NCI-H2081 treated with DMSO at 0.1 percent for 48 hours (cell line): ENCODE measurements at regions not wholly inside any gene's neighbourhood (a gene's known extent, or its start where the extent isn't known, plus 50 kb on each side); places are given as distances from the start of the nearest gene placed in this dataset.

Source experiments
- DNase-seq: peaks from one replicate; lab custom pipeline; 2025; lab: John Stamatoyannopoulos, UW

DNA sequence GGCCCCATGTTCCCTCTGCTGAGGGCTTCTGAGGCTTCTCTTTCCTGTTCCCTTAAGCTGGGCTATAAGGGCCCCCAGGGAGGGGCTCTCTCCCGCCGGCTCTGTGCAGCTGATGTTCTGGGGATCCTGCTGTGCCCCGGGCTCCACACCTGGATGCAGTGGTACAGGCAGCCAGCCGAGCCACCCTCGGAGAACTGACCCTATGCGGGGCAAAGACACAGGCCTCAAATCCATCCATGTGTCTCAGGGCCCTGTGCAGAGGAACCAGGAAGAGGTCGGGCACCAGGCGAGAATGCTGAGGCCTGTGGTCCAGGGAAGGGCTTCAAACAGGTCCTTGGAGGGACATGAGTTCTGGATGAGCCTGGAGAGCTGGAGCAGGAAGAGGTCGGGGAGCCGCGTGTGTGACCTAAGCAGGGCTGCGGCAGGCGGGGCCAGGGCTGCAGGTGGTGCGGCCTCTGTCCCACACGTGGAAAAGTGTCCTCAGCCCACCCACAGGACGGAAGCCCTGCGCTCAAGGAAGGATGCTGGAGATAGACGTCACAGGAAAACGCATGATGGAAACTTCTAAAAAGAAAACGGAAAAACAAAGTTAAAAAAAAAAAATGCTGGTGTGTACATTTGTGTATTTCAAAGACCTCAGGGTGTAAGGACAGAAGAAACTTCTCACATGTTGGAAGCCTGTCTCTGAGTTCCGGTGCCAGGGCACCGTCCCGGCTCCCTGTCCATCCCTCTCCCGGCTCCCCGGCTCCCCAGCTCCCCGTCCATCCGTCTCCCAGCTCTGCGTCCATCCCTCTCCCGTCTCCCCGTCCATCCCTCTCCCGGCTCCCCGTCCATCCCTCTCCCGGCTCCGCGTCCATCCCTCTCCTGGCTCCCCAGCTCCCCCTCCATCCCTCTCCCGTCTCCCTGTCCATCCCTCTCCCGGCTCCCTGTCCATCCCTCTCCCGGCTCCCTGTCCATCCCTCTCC lies 1149.2 kb downstream of the BRD1 start:
- no peak for DNase-seq

GRCh38 chr22:48677621-48678020 lies 1150.1 kb downstream of the BRD1 start:
- DNase-seq, result no peak

DNA sequence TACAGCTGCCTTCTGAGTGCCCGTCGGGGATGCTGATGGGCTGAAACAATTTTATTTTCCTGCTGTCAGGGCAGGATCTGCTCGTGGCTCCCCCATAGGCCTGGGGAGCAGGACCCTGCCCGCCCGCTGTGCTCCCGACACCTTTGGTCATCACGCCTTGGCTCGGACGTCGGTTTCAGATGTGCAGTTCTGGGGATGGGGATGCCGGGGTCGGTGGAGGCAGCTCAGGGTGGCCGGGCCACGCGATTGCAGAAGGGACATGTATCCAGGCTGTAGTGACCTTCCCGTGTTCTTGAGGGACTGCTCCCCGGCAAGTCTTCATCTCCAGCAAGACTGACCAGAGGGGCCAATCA lies 1150.5 kb downstream of the BRD1 start:
- DNase-seq, result no peak

DNA sequence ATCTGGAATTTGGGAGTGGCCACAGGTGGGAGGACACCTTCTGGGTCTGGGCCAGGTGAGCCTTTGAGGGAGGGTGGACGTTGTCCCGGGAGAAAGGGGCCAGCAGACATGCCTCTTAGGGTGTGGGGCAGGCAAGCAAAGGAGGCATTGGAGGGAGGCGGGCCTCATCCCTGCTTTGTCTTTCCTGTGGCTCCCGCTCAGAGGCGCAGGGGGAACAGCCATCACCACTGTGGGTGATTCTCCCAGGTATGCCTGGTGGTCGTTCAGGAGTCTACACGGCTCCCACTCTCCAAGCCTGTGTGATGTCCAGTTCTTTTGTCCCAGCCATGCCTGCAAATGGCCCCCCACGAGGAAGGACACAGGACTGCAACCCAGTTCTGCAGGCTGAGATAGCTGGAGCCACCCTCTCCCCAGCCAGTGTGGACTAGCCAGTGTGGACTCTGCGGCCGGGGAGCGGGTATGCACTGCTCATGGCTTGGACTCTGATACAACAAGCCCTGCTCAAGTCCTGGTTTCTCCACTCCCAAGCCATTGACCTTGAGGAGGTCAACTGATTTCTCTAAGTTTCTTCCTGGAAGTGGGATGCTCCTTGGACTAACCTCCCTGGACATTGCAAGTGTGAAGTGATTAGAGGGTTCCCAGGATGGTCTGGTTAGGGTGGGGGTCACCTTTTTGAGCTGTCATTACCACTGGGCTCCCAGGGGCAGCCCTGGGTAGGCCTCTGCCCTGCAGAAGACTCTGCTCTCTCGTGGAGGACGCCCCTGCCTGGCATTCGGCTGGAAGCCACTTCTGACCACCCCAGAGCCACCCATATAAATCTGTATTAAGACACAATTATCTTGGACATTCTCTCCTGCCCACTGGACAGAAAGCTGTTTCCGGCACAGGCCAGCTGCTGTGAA lies 1151.2 kb downstream of the BRD1 start:
- no peak for DNase-seq

GRCh38 chr22:48675830-48676145 lies 1151.9 kb downstream of the BRD1 start:
- no peak for DNase-seq

DNA sequence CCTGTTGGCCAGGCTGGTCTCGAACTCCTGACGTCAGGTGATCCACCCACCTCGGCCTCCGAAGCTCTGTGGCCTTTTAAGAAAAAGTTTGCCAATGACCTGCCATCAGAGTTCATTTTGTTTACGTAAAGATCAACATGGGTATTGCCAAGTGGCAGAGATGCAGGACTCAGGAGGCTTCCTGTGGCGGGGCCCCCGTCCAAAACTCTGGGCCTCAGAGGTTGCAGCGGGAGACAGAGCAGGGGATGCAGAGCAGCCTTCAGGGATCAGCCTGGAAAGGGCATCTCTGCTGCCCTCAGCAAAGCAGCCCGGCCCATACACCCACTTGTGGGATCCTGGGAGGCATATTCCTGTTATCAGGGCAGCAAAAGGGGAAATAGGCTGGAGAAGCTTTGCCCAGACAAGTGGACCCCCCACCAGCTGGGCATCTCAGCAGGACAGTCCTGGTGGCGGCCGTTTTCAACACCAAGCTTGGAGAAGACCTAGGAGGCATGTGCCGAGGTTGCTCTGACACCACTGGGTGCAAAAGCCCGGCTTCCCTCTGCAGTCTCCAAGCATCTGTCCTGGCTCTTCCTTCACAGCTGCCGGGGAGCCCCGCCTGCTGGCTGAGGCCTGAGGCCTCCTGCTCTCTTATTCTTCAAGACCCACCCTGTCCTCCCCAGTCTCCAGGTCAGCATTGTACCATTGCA lies 1152.4 kb downstream of the BRD1 start:
- DNase-seq, result no peak

DNA sequence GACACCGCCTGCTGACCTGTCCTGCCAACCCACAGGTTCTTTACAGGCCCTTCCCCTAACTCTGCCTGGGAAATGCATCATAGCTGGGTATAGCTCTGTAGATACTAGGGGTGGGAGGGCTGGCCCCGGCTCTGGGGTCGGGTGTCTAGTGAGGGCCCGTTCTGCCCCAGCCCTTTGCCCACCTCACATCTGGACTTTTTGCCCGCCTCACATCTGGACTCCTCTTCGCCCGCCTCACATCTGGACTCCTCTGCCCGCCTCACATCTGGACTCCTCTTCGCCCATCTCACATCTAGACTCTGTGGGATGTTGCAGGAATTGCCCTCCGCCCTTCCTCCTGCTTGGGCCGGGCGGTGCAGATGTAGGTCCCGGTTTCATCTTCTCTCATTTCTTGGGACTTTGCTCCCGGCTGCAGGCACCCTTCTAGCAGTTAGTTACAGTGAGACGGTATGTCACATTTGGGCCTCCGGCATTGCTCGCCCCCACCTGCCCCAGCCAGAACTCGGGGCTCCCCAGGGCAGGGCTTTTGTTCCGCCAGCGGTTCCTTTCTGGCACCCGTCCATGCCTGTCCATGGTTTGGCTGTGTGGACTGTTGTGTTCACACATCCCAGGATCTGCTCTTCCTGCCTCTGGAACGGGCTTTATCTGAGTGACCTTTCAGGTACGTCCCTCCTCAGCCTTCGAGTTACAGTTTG lies 1153.7 kb downstream of the BRD1 start:
- DNase-seq, result no peak

DNA sequence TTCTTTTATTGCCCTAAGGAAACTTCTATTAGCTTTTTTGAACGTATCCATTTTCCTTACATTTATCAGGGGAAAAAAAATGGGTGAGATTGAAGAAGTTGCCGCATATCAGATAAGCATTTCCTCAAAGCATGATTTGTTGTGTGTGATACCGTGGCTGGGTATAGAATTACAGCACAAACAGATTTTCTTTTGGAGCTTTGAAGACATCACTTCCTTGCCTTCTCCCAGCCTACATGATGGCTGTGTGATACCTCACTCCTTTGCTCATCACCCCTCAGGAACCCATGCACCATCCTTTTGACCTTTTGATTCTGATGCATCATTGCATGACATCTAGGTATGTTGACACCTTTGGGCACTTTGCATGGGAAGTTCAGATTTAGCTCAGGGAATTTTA lies 1155.3 kb downstream of the BRD1 start:
- no peak for DNase-seq

DNA sequence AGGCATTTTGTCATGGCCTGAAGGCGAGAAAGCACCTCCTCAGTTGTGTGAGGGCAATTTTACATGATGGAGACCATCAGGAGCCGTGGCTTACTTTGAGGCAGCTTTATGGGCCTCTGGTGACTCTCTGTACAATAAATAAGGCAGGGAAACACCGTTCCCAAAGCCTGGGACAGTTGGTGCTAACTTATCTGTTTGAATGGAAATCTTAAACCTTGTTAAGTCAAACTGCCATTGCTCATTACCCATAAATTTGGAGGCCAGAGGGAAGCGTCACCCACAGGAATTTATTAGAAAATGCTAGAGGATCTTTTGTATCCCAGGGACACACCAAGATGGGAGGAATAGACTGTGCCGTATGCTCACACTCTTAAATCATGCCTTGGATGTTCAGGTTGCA lies 1156.9 kb downstream of the BRD1 start:
- no peak for DNase-seq

- DNase-seq, result no peak
These were observed 1157.5 kb downstream of the BRD1 start for GRCh38 chr22:48669986-48670716.

- no peak for DNase-seq
These were observed 1158.4 kb downstream of the BRD1 start for GRCh38 chr22:48669226-48669625.

GRCh38 chr22:48667289-48667688 lies 1160.4 kb downstream of the BRD1 start:
- no peak for DNase-seq

- no peak for DNase-seq
These were observed 1161.1 kb downstream of the BRD1 start for GRCh38 chr22:48666620-48667019.

- DNase-seq, result no peak
These were observed 1162.2 kb downstream of the BRD1 start for GRCh38 chr22:48665311-48665995.

GRCh38 chr22:48664586-48664985 lies 1163.1 kb downstream of the BRD1 start:
- no peak for DNase-seq

DNA sequence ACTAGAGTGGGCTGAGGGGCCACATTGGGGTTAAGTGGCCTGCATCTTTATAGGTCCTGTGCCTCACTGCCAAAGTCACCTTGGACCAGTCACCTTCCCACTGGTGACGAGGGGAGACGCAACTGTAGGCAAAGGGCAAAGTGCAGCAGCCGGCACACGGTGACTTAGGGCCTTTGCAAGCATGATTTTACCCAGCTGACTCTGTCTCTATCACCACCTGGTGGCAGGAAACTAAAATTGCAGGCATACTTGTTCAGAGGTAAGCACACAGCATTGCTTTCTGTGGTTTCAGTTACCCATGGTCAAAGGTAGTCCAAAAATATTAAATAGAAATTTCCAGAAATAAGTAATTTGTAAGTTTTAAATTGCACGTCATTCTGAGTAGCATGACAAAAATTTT lies 1164.4 kb downstream of the BRD1 start:
- no peak for DNase-seq

- DNase-seq, result no peak
These were observed 1165.1 kb downstream of the BRD1 start for GRCh38 chr22:48662476-48663135.

- DNase-seq, result no peak
These were observed 1165.7 kb downstream of the BRD1 start for GRCh38 chr22:48661984-48662383.

GRCh38 chr22:48660790-48661740 lies 1166.6 kb downstream of the BRD1 start:
- DNase-seq, result no peak
